Uterus (tissue), 2 donors: ENCODE measurements at regions not wholly inside any gene's neighbourhood (a gene's known extent, or its start where the extent isn't known, plus 50 kb on each side); places are given as distances from the start of the nearest gene placed in this dataset.
"Not testable (repeated sequence)": the region's sequence is repeated elsewhere in the genome, so short reads cannot be mapped to it uniquely, and the experiment has no call there.

Experiments used
- POLR2A ChIP-seq, 2 donors: fragments of 450-650 bp; IDR thresholded peaks; one replicate each; pipeline ENCODE4 v1.6.1; 2016; ENCODE audit warnings: antibody characterized with exemption in 2 of 2, mild to moderate bottlenecking in 1 of 2, moderate library complexity in 1 of 2
- TF ChIP-seq, protein P1 (sequence below), 4 experiments: fragments of 200-600 bp in 2 of 4; fragments of 450-650 bp in 2 of 4; sonication (generic) in 2 of 4; IDR thresholded peaks; one replicate each; pipeline ENCODE4 v1.5.1; 2016 to 2019; ENCODE audit warnings: antibody characterized with exemption in 4 of 4, mild to moderate bottlenecking in 2 of 4, moderate library complexity in 1 of 4

GRCh38 chr3:61435361-61435760 is 126.0 kb upstream of the PTPRG start:
- TF ChIP-seq, protein P1, sequence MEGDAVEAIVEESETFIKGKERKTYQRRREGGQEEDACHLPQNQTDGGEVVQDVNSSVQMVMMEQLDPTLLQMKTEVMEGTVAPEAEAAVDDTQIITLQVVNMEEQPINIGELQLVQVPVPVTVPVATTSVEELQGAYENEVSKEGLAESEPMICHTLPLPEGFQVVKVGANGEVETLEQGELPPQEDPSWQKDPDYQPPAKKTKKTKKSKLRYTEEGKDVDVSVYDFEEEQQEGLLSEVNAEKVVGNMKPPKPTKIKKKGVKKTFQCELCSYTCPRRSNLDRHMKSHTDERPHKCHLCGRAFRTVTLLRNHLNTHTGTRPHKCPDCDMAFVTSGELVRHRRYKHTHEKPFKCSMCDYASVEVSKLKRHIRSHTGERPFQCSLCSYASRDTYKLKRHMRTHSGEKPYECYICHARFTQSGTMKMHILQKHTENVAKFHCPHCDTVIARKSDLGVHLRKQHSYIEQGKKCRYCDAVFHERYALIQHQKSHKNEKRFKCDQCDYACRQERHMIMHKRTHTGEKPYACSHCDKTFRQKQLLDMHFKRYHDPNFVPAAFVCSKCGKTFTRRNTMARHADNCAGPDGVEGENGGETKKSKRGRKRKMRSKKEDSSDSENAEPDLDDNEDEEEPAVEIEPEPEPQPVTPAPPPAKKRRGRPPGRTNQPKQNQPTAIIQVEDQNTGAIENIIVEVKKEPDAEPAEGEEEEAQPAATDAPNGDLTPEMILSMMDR (IDR thresholded peaks at IDR 0.05) = not testable (repeated sequence)
- TF ChIP-seq POLR2A (IDR thresholded peaks at IDR 0.05) = not testable (repeated sequence)
